ENCODE measurements at regions not wholly inside any gene's neighbourhood (a gene's known extent, or its start where the extent isn't known, plus 50 kb on each side); places are given as distances from the start of the nearest gene placed in this dataset.

DNA sequence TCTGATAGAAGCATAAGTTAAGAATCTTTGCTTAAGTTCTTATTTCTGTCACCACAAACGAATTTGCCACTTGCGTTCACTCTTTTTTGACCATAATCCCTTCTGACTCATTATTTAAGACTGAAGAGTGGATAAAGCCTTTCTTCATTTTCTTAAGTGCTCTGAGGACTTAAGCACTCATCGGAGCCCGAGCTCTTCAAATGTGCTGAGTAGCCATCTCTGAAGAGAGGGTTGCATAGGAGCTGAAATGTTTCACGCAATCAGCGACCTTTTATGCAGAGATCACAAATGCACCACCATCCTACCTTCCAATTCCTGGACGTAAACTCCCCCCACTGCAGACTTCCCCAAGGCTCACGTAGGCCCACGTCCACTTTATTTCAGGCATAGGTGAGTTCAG lies 699.2 kb downstream of the IRX1 start:
- ChIA-PET CTCF (interaction anchor here (0.7 to 2.6 kb wide), 4 partner anchors 8 to 190 kb away, joined by 3 to 11 read pairs (median 4); no protein-coding TSS in a partner anchor), POLR2A (no interaction called here)
- no peaks in the 10 kb centered on the region for H3K36me3 ChIP-seq (ENCODE audit: control insufficient read depth in 2 of 2, insufficient read depth in 1 of 2, low read length in 2 of 2)
- no peaks in the 10 kb centered on the region for H3K9me3 ChIP-seq (ENCODE audit: control insufficient read depth, insufficient read depth, low read depth, low read length)
- H3K27ac ChIP-seq (ENCODE audit: extremely low read depth, low read depth, low read length): no peak overlapping the region
- H3K4me3 ChIP-seq (ENCODE audit: low read depth, low read length): no peak overlapping the region
- no peaks in the 10 kb centered on the region for H3K4me1 ChIP-seq (ENCODE audit: control insufficient read depth, insufficient read depth, low read length)
- TF ChIP-seq, protein P1, sequence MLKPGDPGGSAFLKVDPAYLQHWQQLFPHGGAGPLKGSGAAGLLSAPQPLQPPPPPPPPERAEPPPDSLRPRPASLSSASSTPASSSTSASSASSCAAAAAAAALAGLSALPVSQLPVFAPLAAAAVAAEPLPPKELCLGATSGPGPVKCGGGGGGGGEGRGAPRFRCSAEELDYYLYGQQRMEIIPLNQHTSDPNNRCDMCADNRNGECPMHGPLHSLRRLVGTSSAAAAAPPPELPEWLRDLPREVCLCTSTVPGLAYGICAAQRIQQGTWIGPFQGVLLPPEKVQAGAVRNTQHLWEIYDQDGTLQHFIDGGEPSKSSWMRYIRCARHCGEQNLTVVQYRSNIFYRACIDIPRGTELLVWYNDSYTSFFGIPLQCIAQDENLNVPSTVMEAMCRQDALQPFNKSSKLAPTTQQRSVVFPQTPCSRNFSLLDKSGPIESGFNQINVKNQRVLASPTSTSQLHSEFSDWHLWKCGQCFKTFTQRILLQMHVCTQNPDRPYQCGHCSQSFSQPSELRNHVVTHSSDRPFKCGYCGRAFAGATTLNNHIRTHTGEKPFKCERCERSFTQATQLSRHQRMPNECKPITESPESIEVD (tag by site-specific recombination; IDR thresholded peaks at IDR 0.05): no peak
- TF ChIP-seq GFI1B (tag by site-specific recombination; IDR thresholded peaks at IDR 0.05) (no peak), ZNF23 (tag by site-specific recombination; IDR thresholded peaks at IDR 0.05; ENCODE audit: borderline replicate concordance) (no peak), ZNF561 (tag by site-specific recombination; IDR thresholded peaks at IDR 0.05; ENCODE audit: borderline replicate concordance) (no peak), ZNF354C (tag by site-specific recombination; IDR thresholded peaks at IDR 0.05; ENCODE audit: borderline replicate concordance, low read depth) (no peak), ZNF529 (tag by site-specific recombination; IDR thresholded peaks at IDR 0.05; ENCODE audit: insufficient replicate concordance) (no peak)
- TF ChIP-seq, protein P2, sequence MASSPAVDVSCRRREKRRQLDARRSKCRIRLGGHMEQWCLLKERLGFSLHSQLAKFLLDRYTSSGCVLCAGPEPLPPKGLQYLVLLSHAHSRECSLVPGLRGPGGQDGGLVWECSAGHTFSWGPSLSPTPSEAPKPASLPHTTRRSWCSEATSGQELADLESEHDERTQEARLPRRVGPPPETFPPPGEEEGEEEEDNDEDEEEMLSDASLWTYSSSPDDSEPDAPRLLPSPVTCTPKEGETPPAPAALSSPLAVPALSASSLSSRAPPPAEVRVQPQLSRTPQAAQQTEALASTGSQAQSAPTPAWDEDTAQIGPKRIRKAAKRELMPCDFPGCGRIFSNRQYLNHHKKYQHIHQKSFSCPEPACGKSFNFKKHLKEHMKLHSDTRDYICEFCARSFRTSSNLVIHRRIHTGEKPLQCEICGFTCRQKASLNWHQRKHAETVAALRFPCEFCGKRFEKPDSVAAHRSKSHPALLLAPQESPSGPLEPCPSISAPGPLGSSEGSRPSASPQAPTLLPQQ (tag by site-specific recombination; IDR thresholded peaks at IDR 0.05): no peak
- TF ChIP-seq, protein P3, sequence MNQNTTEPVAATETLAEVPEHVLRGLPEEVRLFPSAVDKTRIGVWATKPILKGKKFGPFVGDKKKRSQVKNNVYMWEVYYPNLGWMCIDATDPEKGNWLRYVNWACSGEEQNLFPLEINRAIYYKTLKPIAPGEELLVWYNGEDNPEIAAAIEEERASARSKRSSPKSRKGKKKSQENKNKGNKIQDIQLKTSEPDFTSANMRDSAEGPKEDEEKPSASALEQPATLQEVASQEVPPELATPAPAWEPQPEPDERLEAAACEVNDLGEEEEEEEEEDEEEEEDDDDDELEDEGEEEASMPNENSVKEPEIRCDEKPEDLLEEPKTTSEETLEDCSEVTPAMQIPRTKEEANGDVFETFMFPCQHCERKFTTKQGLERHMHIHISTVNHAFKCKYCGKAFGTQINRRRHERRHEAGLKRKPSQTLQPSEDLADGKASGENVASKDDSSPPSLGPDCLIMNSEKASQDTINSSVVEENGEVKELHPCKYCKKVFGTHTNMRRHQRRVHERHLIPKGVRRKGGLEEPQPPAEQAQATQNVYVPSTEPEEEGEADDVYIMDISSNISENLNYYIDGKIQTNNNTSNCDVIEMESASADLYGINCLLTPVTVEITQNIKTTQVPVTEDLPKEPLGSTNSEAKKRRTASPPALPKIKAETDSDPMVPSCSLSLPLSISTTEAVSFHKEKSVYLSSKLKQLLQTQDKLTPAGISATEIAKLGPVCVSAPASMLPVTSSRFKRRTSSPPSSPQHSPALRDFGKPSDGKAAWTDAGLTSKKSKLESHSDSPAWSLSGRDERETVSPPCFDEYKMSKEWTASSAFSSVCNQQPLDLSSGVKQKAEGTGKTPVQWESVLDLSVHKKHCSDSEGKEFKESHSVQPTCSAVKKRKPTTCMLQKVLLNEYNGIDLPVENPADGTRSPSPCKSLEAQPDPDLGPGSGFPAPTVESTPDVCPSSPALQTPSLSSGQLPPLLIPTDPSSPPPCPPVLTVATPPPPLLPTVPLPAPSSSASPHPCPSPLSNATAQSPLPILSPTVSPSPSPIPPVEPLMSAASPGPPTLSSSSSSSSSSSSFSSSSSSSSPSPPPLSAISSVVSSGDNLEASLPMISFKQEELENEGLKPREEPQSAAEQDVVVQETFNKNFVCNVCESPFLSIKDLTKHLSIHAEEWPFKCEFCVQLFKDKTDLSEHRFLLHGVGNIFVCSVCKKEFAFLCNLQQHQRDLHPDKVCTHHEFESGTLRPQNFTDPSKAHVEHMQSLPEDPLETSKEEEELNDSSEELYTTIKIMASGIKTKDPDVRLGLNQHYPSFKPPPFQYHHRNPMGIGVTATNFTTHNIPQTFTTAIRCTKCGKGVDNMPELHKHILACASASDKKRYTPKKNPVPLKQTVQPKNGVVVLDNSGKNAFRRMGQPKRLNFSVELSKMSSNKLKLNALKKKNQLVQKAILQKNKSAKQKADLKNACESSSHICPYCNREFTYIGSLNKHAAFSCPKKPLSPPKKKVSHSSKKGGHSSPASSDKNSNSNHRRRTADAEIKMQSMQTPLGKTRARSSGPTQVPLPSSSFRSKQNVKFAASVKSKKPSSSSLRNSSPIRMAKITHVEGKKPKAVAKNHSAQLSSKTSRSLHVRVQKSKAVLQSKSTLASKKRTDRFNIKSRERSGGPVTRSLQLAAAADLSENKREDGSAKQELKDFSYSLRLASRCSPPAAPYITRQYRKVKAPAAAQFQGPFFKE (tag by site-specific recombination; IDR thresholded peaks at IDR 0.05; ENCODE audit: borderline replicate concordance): no peak
- TF ChIP-seq, protein P4, sequence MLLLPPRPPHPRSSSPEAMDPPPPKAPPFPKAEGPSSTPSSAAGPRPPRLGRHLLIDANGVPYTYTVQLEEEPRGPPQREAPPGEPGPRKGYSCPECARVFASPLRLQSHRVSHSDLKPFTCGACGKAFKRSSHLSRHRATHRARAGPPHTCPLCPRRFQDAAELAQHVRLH (tag by site-specific recombination; IDR thresholded peaks at IDR 0.05): no peak
- TF ChIP-seq, protein P5, sequence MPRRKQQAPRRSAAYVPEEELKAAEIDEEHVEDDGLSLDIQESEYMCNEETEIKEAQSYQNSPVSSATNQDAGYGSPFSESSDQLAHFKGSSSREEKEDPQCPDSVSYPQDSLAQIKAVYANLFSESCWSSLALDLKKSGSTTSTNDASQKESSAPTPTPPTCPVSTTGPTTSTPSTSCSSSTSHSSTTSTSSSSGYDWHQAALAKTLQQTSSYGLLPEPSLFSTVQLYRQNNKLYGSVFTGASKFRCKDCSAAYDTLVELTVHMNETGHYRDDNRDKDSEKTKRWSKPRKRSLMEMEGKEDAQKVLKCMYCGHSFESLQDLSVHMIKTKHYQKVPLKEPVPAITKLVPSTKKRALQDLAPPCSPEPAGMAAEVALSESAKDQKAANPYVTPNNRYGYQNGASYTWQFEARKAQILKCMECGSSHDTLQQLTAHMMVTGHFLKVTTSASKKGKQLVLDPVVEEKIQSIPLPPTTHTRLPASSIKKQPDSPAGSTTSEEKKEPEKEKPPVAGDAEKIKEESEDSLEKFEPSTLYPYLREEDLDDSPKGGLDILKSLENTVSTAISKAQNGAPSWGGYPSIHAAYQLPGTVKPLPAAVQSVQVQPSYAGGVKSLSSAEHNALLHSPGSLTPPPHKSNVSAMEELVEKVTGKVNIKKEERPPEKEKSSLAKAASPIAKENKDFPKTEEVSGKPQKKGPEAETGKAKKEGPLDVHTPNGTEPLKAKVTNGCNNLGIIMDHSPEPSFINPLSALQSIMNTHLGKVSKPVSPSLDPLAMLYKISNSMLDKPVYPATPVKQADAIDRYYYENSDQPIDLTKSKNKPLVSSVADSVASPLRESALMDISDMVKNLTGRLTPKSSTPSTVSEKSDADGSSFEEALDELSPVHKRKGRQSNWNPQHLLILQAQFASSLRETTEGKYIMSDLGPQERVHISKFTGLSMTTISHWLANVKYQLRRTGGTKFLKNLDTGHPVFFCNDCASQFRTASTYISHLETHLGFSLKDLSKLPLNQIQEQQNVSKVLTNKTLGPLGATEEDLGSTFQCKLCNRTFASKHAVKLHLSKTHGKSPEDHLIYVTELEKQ (tag by site-specific recombination; IDR thresholded peaks at IDR 0.05; ENCODE audit: borderline replicate concordance): no peak
